HEK293T (cell line): ENCODE measurements at regions not wholly inside any gene's neighbourhood (a gene's known extent, or its start where the extent isn't known, plus 50 kb on each side); places are given as distances from the start of the nearest gene placed in this dataset.

Experiments
- CTBP1 ChIP-seq: fragments of 450-650 bp; IDR thresholded peaks from 2 replicates; pipeline ENCODE4 v1.6.1; 2016; ENCODE audit warnings: borderline replicate concordance
- ELF4 ChIP-seq: fragments of 450-650 bp; IDR thresholded peaks from 2 replicates; pipeline ENCODE4 v1.6.1; 2017; ENCODE audit warnings: antibody characterized with exemption

DNA sequence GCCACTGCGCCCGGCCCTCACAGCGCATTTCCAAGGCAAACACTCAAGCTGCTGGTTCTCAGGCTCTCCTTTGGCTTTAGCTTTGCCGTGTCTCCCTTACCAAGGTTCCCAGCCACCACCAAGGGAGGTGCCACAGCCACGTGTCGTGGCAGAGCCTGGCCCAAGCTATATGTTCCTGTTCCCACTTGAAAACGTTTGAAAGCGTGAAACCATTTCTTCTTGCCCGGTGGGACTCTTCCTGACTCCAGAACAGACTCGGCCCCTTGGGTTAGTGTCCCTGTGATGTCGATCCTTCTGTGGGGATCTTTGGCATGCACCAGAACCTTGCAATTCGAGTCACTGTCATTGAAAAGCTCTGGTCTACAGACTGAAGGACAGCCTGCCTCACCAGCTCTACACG lies 147.9 kb downstream of the HSD17B3 start:
- no peak for TF ChIP-seq ELF4
- TF ChIP-seq CTBP1, result no peak
